Activated CD4-positive, alpha-beta T cell treated with anti-CD3 and anti-CD28 coated beads, Interleukin-2, amount 50 U/mL, for 4 hours (primary cell): ENCODE measurements at regions not wholly inside any gene's neighbourhood (a gene's known extent, or its start where the extent isn't known, plus 50 kb on each side); places are given as distances from the start of the nearest gene placed in this dataset.

ENCODE experiments used
- DNase-seq, 2 experiments: peaks; one replicate each; pipeline ENCODE4 v3.0.0-alpha.2; 2020

DNA sequence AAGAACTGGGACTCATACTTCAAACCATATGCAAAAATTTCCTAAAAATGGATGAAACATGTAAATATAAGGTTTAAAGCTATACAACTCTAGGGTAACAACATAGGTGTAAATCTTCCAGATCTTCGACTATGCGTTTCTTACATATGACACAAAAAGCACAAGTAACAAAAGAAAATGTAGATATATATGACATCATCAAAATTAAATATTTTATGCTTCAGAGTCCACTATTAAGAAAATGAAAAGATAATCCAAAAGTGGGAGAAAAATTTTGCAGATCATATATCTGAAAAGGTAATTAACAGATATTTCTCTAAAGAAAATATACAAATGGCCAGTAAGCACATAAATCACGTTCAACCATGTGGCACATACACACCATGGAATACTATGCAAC, 164.2 kb upstream of the ACTRT1 start:
- no peak for DNase-seq

DNA sequence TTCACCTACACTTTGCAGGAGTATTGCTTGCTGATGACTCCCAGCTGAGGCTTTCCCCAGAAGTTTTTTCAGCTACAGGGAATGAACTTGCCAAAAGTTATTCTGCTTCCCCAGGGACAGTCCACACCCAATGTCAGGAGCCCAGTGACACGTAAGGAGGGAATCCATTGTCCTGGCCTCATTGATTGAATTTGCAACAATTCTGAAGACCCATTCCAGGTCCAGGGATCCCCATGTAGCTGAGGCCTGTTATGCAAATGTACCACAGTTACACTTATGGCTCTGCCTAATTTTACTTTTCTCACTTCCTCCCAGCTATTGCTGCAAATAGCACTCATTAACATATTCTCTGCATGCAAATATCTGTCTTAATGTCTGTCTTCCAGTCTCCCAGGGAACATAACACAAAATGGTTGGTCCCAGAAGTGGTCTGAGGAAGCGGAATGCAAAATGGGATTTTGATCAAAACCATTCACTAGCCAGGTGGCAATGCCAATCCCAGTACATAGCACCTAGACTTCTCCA, 113.7 kb upstream of the ACTRT1 start:
- no peak for DNase-seq

DNA sequence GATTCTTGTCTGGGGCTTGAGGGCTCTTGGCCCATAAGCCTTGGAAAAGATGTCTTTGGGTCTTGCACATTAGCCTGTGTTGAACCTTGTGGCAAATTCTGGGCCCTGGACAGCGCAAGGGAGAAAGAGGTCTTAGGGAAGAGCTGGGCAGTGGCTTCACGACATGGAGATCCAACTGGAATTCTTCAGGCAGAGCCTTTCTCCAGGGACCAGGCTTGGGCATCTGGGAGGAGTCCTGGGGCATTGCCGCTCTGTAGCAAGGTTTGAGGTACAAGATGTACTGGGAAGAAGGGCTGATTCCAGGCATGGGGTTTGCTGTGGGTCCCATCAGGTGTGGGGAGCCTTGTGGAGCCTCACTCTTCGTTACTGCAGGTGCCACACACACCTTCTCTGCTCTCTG, 104.0 kb upstream of the ACTRT1 start:
- no peak for DNase-seq

DNA sequence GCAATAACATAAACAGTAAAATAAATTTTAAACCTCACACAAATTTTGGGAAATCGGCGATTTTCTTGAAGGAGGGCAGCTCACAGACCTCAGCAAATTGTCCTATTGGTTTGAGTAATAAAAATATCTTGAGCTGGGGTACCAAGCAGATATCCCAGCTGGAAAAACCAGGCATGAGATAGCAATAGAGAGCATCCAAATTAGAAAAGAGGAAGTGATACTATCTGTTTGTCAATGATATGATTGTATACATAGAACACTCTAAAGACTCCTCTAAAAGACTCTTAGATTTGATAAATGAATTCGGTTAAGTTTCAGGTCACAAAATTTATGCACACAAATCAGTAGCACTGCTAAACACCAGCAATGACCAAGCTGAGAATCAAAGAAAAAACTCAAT, 90.5 kb upstream of the ACTRT1 start:
- DNase-seq: no peak

- DNase-seq: no peak
Measured at GRCh38 chrX:128106630-128107029, 54.4 kb upstream of the ACTRT1 start.

GRCh38 chrX:128105659-128106058, 53.5 kb upstream of the ACTRT1 start:
- DNase-seq: no peak
